ENCODE measurements at regions not wholly inside any gene's neighbourhood (a gene's known extent, or its start where the extent isn't known, plus 50 kb on each side); places are given as distances from the start of the nearest gene placed in this dataset.

DNA sequence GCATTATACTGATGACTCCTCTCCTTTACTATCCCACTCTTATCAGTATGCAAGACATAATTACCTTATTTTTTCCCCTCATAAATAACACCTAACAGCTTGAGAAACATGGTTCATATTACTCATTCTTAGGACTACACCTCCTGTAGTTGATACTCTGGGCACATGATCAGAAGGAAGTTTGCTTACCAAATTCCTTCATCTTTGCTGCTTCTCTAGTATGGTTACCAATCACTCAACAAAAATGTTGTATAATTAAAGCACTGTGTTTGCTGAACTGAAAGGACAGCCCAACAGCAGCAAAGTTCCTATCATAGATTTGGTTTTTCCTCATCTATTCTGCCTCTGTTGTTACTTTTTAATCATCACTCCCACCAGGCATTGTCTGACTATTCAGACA lies 586.3 kb downstream of the LRRIQ3 start:
- TF ChIP-seq CHD4 (IDR thresholded peaks at IDR 0.05) = no peak
- no peak for TF ChIP-seq CTCF (IDR thresholded peaks at IDR 0.05 in 2 of 3, conservative IDR thresholded peaks at IDR 0.05 in 1 of 3; ENCODE audit: control insufficient read depth in 2 of 3, extremely low read depth in 1 of 3, insufficient read depth in 1 of 3, low read depth in 3 of 3, low read length in 3 of 3)
- TF ChIP-seq POLR2A (IDR thresholded peaks at IDR 0.05; ENCODE audit: low read depth, low read length) = no peak
- no peak for TF ChIP-seq EZH2 (IDR thresholded peaks at IDR 0.05; ENCODE audit: borderline replicate concordance, control insufficient read depth, low read depth, low read length)
- no peak for TF ChIP-seq POLR2AphosphoS5 (IDR thresholded peaks at IDR 0.05; ENCODE audit: low read length)
